Astrocyte of the cerebellum (primary cell): ENCODE measurements at regions not wholly inside any gene's neighbourhood (a gene's known extent, or its start where the extent isn't known, plus 50 kb on each side); places are given as distances from the start of the nearest gene placed in this dataset.

Source experiments
- DNase-seq: peaks from one replicate; pipeline ENCODE4 v3.0.0-alpha.2; 2011; ENCODE audit warnings: low read depth
- H3K4me3 ChIP-seq: 2 replicates; pipeline ENCODE4 v1.5.1; 2011; ENCODE audit warnings: mild to moderate bottlenecking, low read depth, low read length, moderate library complexity
- in situ Hi-C: cut with HindIII; loops from 2 replicates; pipeline ENCODE4 v1.10.0; 2017; ENCODE audit warnings: low sequenced_read_pairs
- TF ChIP-seq, protein P1 (sequence below): IDR thresholded peaks from 2 replicates; pipeline ENCODE4 v1.5.1; 2012; ENCODE audit warnings: low read length, low read depth, moderate library complexity, mild to moderate bottlenecking; ENCODE audit errors: missing control alignments

- TF ChIP-seq, protein P1, sequence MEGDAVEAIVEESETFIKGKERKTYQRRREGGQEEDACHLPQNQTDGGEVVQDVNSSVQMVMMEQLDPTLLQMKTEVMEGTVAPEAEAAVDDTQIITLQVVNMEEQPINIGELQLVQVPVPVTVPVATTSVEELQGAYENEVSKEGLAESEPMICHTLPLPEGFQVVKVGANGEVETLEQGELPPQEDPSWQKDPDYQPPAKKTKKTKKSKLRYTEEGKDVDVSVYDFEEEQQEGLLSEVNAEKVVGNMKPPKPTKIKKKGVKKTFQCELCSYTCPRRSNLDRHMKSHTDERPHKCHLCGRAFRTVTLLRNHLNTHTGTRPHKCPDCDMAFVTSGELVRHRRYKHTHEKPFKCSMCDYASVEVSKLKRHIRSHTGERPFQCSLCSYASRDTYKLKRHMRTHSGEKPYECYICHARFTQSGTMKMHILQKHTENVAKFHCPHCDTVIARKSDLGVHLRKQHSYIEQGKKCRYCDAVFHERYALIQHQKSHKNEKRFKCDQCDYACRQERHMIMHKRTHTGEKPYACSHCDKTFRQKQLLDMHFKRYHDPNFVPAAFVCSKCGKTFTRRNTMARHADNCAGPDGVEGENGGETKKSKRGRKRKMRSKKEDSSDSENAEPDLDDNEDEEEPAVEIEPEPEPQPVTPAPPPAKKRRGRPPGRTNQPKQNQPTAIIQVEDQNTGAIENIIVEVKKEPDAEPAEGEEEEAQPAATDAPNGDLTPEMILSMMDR, result no peak
- no peak for DNase-seq
- H3K4me3 ChIP-seq, result no peak overlapping the region
- in situ Hi-C loops, result no loop called here
These were observed 275.0 kb downstream of the CBLN4 start for GRCh38 chr20:55730321-55730720.

DNA sequence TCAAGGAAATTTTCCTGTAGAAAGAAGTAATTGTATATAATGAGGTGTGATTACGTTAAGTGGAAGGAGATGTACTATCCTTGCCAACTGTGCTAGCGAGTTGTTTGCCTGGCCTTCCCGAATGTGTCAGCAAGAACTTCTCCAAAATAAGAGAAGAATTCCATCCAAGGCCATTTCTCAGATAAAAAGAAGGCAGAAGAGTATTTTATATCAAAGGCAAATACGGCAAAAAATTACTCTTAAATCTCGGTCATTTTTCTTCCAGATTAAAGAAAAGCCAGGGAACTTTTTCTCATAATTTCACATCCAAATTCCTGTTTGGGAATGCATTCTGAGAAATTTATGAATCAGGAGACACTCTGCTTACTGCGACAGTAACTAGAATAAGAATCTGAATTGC, 290.6 kb downstream of the CBLN4 start:
- no peak overlapping the region for H3K4me3 ChIP-seq
- no peak for DNase-seq
- TF ChIP-seq, protein P1, result no peak
- in situ Hi-C loops, result no loop called here

DNA sequence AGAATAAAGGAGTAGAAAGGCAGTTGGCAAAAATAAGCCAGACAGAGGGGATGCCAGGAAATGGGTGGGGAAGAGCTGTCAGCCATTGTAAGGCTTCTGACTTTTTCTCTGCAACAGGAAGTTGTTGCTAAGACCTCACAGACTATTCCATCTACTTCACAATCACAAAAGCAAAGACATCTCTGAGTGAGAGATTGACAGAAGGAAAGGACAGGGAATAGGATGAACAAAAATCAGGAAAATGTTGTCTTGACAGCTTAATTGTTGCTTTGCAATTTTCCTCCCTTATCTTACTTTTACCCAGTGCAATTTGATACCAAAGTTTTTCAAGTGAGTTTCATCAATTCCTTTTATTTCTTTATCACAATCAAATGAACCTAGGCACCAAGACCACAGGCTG, 291.2 kb downstream of the CBLN4 start:
- in situ Hi-C loops, result no loop called here
- no peak overlapping the region for H3K4me3 ChIP-seq
- TF ChIP-seq, protein P1, result no peak
- no peak for DNase-seq

- DNase-seq, result no peak
- no peak overlapping the region for H3K4me3 ChIP-seq
- in situ Hi-C loops, result no loop called here
- TF ChIP-seq, protein P1, result no peak
These were observed 300.9 kb downstream of the CBLN4 start for GRCh38 chr20:55704458-55704857.

GRCh38 chr20:55701467-55701866, 303.9 kb downstream of the CBLN4 start:
- in situ Hi-C loops, result no loop called here
- DNase-seq, result no peak
- H3K4me3 ChIP-seq, result no peak overlapping the region
- TF ChIP-seq, protein P1, result no peak

DNA sequence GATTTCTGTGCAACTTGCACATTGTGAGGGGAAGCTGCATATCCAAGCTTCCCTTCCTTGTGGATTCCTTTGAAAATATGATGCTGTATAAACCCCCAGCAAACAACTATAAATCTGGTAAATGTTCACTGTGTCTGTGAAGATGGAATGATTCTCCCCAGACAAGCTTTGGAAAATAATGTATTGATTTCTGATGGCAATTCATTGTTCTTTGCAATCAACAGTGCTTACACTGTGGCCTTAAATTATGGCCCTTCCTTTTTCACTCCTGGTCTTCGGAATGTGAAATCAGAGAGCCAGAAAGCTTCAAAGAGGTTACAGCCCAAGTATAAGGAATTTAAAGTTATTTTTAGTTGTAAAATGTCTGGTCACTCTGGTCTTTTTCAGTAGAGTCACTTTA, 308.8 kb downstream of the CBLN4 start:
- in situ Hi-C loops, result loop anchor here (5.0 kb wide), 1 partner anchor 34 kb away; no protein-coding TSS in a partner anchor
- TF ChIP-seq, protein P1, result no peak

GRCh38 chr20:55693641-55694040, 311.7 kb downstream of the CBLN4 start:
- TF ChIP-seq, protein P1, result no peak
- in situ Hi-C loops, result no loop called here
- no peak overlapping the region for H3K4me3 ChIP-seq
- DNase-seq, result no peak

More for the DNA sequence above, 308.8 kb downstream of the CBLN4 start:
- no peak for DNase-seq
- no peak overlapping the region for H3K4me3 ChIP-seq
